NCI-H2029 treated with DMSO at 0.1 percent for 48 hours (cell line): ENCODE measurements at regions not wholly inside any gene's neighbourhood (a gene's known extent, or its start where the extent isn't known, plus 50 kb on each side); places are given as distances from the start of the nearest gene placed in this dataset.
"Not testable (repeated sequence)": the region's sequence is repeated elsewhere in the genome, so short reads cannot be mapped to it uniquely, and the experiment has no call there.

Experiments
- DNase-seq: peaks from one replicate; lab custom pipeline; 2025; lab: John Stamatoyannopoulos, UW

GRCh38 chr12:46884362-46884761, 58.6 kb upstream of the SLC38A4 start:
- DNase-seq: no peak

GRCh38 chr12:46886541-46887041, 60.8 kb upstream of the SLC38A4 start:
- DNase-seq: no peak

- no peak for DNase-seq
These were observed 62.1 kb upstream of the SLC38A4 start for GRCh38 chr12:46887870-46888269.

- no peak for DNase-seq
These were observed 62.8 kb upstream of the SLC38A4 start for GRCh38 chr12:46888568-46888967.

GRCh38 chr12:46891306-46891705, 65.5 kb upstream of the SLC38A4 start:
- no peak for DNase-seq

- DNase-seq: no peak
These were observed 66.4 kb upstream of the SLC38A4 start for GRCh38 chr12:46892034-46892705.

GRCh38 chr12:46892887-46893286, 67.1 kb upstream of the SLC38A4 start:
- DNase-seq: no peak

- no peak for DNase-seq
These were observed 67.6 kb upstream of the SLC38A4 start for GRCh38 chr12:46893434-46893833.

- no peak for DNase-seq
These were observed 69.9 kb upstream of the SLC38A4 start for GRCh38 chr12:46895726-46896125.

- DNase-seq: no peak
These were observed 70.9 kb upstream of the SLC38A4 start for GRCh38 chr12:46896680-46897079.

GRCh38 chr12:46898152-46898931, 72.5 kb upstream of the SLC38A4 start:
- DNase-seq: no peak

GRCh38 chr12:46898989-46899388, 73.2 kb upstream of the SLC38A4 start:
- DNase-seq: no peak

GRCh38 chr12:46900734-46901463, 75.1 kb upstream of the SLC38A4 start:
- no peak for DNase-seq

GRCh38 chr12:46901464-46902205, 75.8 kb upstream of the SLC38A4 start:
- DNase-seq: no peak

- no peak for DNase-seq
These were observed 77.3 kb upstream of the SLC38A4 start for GRCh38 chr12:46903058-46903457.

GRCh38 chr12:46904406-46905238, 78.8 kb upstream of the SLC38A4 start:
- DNase-seq: no peak

GRCh38 chr12:46905239-46905627, 79.4 kb upstream of the SLC38A4 start:
- DNase-seq: not testable (repeated sequence)

- no peak for DNase-seq
These were observed 82.0 kb upstream of the SLC38A4 start for GRCh38 chr12:46907791-46908190.

- no peak for DNase-seq
These were observed 82.6 kb upstream of the SLC38A4 start for GRCh38 chr12:46908236-46908935.

GRCh38 chr12:46908936-46909635, 83.3 kb upstream of the SLC38A4 start:
- no peak for DNase-seq
